Stomach (tissue), 8 donors: ENCODE measurements at regions not wholly inside any gene's neighbourhood (a gene's known extent, or its start where the extent isn't known, plus 50 kb on each side); places are given as distances from the start of the nearest gene placed in this dataset.

ENCODE experiments used
- DNase-seq, 2 donors: peaks; one replicate each; pipeline versions ENCODE4 v3.0.0 to v3.0.0-alpha.2; 2013 to 2019
- H3K27ac ChIP-seq, 5 donors: fragments of 200-600 bp in 4 of 5; sonication (generic) in 4 of 5; one replicate each; pipeline ENCODE4 v1.5.1; 2013 to 2019; ENCODE audit warnings: mild to moderate bottlenecking in 1 of 5, moderate library complexity in 1 of 5
- H3K27me3 ChIP-seq, 3 donors: fragments of 200-600 bp; sonication (generic); one replicate each; pipeline ENCODE4 v1.5.1; 2017 to 2019; ENCODE audit warnings: mixed run types in 1 of 3
- H3K36me3 ChIP-seq, 4 donors: fragments of 200-600 bp; sonication (generic); 1 replicate in 3 of 4; 2 replicates in 1 of 4; pipeline ENCODE4 v1.5.1; 2016 to 2019
- H3K4me1 ChIP-seq, 4 donors: fragments of 200-600 bp; sonication (generic); one replicate each; pipeline ENCODE4 v1.5.1; 2016 to 2019
- H3K4me3 ChIP-seq, 4 donors: fragments of 200-600 bp; sonication (generic) in 3 of 4; one replicate each; pipeline ENCODE4 v1.5.1; 2016 to 2019; ENCODE audit warnings: mild to moderate bottlenecking in 1 of 4
- H3K9me3 ChIP-seq, 4 donors: fragments of 200-600 bp; sonication (generic); one replicate each; pipeline ENCODE4 v1.5.1; 2016 to 2019
- EP300 ChIP-seq: sonication (generic); formaldehyde crosslinking; IDR thresholded peaks from one replicate; pipeline ENCODE4 v1.6.1; 2017; ENCODE audit warnings: antibody characterized with exemption
- POLR2A ChIP-seq, 4 donors: fragments of 450-650 bp; IDR thresholded peaks; one replicate each; pipeline ENCODE4 v1.6.1; 2016; ENCODE audit warnings: antibody characterized with exemption in 4 of 4, control low read depth in 2 of 4, mild to moderate bottlenecking in 1 of 4, moderate library complexity in 1 of 4
- POLR2AphosphoS5 ChIP-seq, 3 donors: sonication (generic); formaldehyde crosslinking; IDR thresholded peaks; one replicate each; pipeline ENCODE4 v1.6.1; 2016; ENCODE audit warnings: antibody characterized with exemption in 3 of 3
- WGBS, 5 donors: extraction: QIAGEN DNeasy Blood & Tissue Kit in 3 of 5; methylation state at CpG; one replicate each; pipeline versions ENCODE4 v1.1.5 to v1.1.7; 2013 to 2018; 5-methylcytosine and 5-hydroxymethylcytosine counted together
- intact Hi-C: fragments of 100-400 bp; cut with DNase I; formaldehyde crosslinking; loops from one replicate; pipeline ENCODE4 v1.15.1; 2023; ENCODE audit warnings: low total_unique reads
- TF ChIP-seq, protein P1 (sequence below), 7 experiments: fragments of 450-650 bp in 4 of 7; fragments of 200-600 bp in 3 of 7; sonication (generic) in 3 of 7; IDR thresholded peaks; one replicate each; pipeline ENCODE4 v1.5.1; 2016 to 2019; ENCODE audit warnings: antibody characterized with exemption in 7 of 7, control low read depth in 2 of 7, mild to moderate bottlenecking in 1 of 7
- donor health status: healthy with polysubstance abuse.
- donor health status: Bipolar disorder and iron deficiency.
- donor health status: healthy.

DNA sequence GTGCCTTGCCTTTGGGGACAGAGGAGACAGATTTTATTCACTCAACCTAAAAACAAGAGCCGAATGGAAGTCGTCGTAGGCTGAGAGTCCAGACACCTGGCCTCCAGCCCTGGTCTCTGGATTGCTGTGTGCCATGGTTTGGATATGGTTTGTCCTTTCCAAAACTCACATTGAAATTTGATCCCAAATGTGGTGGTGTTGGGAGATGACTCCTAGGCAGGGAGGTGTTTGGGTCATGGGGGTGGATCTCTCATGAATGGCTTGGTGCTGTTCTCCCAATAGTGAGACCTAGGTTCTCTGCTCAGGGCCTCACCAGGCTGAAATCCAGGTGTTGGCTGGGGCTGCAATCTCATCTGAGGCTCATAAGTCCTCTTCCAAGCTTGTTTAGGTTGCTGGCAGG lies 75.5 kb downstream of the FOXD2 start:
- no peak overlapping the region for H3K27ac ChIP-seq
- TF ChIP-seq POLR2A (IDR thresholded peaks at IDR 0.05) (no peak), POLR2AphosphoS5 (IDR thresholded peaks at IDR 0.05) (no peak), EP300 (no peak)
- TF ChIP-seq, protein P1, sequence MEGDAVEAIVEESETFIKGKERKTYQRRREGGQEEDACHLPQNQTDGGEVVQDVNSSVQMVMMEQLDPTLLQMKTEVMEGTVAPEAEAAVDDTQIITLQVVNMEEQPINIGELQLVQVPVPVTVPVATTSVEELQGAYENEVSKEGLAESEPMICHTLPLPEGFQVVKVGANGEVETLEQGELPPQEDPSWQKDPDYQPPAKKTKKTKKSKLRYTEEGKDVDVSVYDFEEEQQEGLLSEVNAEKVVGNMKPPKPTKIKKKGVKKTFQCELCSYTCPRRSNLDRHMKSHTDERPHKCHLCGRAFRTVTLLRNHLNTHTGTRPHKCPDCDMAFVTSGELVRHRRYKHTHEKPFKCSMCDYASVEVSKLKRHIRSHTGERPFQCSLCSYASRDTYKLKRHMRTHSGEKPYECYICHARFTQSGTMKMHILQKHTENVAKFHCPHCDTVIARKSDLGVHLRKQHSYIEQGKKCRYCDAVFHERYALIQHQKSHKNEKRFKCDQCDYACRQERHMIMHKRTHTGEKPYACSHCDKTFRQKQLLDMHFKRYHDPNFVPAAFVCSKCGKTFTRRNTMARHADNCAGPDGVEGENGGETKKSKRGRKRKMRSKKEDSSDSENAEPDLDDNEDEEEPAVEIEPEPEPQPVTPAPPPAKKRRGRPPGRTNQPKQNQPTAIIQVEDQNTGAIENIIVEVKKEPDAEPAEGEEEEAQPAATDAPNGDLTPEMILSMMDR (IDR thresholded peaks at IDR 0.05) = no peak
- peaks cover 0 to 20% (median 10%) of the 10 kb centered on the region in 4 donors for H3K9me3 ChIP-seq
- no peak overlapping the region for H3K4me3 ChIP-seq
- no peak for DNase-seq
- whole genome bisulfite sequencing, 5 donors = 90 to 98% (median 93%) methylated on average over 3 of the region's 3 CpGs
- H3K36me3 ChIP-seq = no peaks in the 10 kb centered on the region
- peaks cover under 1 to 41% (median 9%) of the 10 kb centered on the region in 3 donors for H3K27me3 ChIP-seq
- intact Hi-C loops = no loop called here
- H3K4me1 ChIP-seq = peaks cover 7 to 13% (median 8%) of the 10 kb centered on the region in 4 donors

DNA sequence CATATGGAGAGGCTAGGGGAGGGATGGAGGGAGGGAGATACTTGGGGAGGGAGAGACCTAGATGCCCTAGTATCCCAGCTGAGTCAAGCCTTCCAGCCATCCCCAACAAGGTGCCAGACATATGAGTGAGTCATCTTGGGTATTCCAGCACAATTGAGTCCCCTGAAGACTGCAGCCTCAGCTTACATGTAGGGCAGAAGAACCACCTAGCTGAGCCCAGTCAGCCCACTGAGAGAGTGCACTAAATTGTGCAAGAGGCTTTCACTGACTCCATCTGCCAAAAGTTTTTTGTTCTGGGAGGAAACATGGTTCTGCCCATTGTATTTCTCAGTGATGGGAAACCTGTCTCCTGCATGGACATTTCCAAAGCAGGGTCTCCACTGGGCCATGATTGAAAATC lies 76.4 kb downstream of the FOXD2 start:
- H3K27ac ChIP-seq = no peak overlapping the region
- H3K9me3 ChIP-seq = peaks cover 0 to 20% (median 10%) of the 10 kb centered on the region in 4 donors
- peaks cover 0 to 33% (median under 1%) of the 10 kb centered on the region in 3 donors for H3K27me3 ChIP-seq
- peaks cover 0 to 5% (median under 1%) of the 10 kb centered on the region in 4 donors for H3K4me1 ChIP-seq
- no peak overlapping the region for H3K4me3 ChIP-seq
- no peak for DNase-seq
- no peaks in the 10 kb centered on the region for H3K36me3 ChIP-seq
- TF ChIP-seq POLR2A (IDR thresholded peaks at IDR 0.05) (no peak), EP300 (no peak), POLR2AphosphoS5 (IDR thresholded peaks at IDR 0.05) (no peak)
- TF ChIP-seq, protein P1 (IDR thresholded peaks at IDR 0.05) = no peak
- intact Hi-C loops = no loop called here

DNA sequence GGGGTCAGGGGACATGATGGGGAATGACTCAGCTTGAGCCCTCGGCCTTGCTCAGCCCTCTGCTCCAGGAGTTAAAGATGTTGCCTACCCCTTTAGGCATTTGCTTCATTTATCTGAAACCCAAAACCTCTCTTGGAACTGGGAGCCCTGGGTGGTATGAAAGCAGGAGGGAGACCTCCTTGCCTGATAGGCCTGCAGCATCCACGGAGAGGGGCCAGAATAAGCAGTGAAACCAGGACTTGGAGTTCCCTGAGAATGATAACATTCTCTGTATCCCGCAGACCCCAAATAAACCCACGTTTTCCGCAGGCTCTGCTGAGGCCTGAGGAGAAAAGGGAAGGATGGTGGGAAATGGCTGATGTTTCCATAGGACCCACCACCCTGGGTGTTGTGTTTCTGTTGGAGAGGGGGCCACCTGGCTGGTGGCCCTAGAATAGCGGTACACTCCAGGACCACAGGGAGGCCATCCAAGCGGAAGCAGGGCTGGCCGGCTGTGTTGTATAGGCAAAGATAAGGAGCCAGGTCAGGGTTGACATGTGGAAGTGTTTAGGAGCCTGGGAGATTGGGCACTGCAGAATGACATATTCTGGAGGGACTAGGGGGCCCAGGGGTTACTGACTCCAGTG lies 77.4 kb downstream of the FOXD2 start:
- Histone ChIP-seq H3K27ac (no peak overlapping the region), H3K36me3 (no peaks in the 10 kb centered on the region), H3K4me3 (no peak overlapping the region), H3K27me3 (peaks cover 0 to 24% (median 0%) of the 10 kb centered on the region in 3 donors), H3K4me1 (peaks cover 0 to 5% (median 0%) of the 10 kb centered on the region in 4 donors), H3K9me3 (peaks cover 0 to 20% (median 10%) of the 10 kb centered on the region in 4 donors)
- intact Hi-C loops = no loop called here
- 56 to 78% (median 68%) methylated on average over 8 of the region's 8 CpGs for WGBS, 5 donors
- TF ChIP-seq EP300 (no peak), POLR2AphosphoS5 (IDR thresholded peaks at IDR 0.05) (no peak), POLR2A (IDR thresholded peaks at IDR 0.05) (no peak)
- TF ChIP-seq, protein P1 (IDR thresholded peaks at IDR 0.05) = no peak
- no peak for DNase-seq

DNA sequence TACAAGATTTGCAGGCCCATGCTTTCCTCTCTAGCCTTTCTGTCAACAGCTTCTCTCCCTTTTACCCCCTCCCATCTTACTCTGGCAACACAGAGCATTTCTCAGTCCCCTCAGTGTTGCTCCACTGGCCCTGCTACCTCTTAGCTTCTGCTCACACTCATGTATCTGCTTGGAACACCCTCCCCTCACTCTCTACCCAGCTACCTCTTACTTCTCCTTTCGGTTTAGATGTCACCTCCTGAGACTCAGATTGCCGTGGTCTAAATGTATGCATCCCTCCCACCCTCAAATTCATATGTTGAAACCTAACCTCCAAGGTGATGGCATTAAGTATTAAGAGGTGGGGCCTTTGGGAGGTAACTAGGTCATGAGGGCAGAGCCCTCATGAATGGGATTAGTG lies 80.1 kb downstream of the FOXD2 start:
- H3K4me3 ChIP-seq = no peak overlapping the region
- H3K27me3 ChIP-seq = peaks cover 0 to 18% (median 0%) of the 10 kb centered on the region in 3 donors
- peaks cover 0 to 9% (median 2%) of the 10 kb centered on the region in 4 donors for H3K4me1 ChIP-seq
- no peaks in the 10 kb centered on the region for H3K36me3 ChIP-seq
- intact Hi-C loops = no loop called here
- no peak overlapping the region for H3K27ac ChIP-seq
- no peak for TF ChIP-seq POLR2AphosphoS5 (IDR thresholded peaks at IDR 0.05)
- TF ChIP-seq POLR2A (IDR thresholded peaks at IDR 0.05) = no peak
- TF ChIP-seq, protein P1 (IDR thresholded peaks at IDR 0.05) = no peak
- no peak for TF ChIP-seq EP300
- H3K9me3 ChIP-seq = peaks cover 0 to 20% (median 10%) of the 10 kb centered on the region in 4 donors
- no peak for DNase-seq
- WGBS, 5 donors = 71 to 90% (median 87%) methylated on average over 2 of the region's 2 CpGs
